Naive B cell (primary cell): ENCODE measurements at regions not wholly inside any gene's neighbourhood (a gene's known extent, or its start where the extent isn't known, plus 50 kb on each side); places are given as distances from the start of the nearest gene placed in this dataset.
A peak's percentile ranks its signal among the peaks of the same experiment; 100 is the strongest.

Experiments
- ATAC-seq, 2 donors: fragments of 150-1000 bp; cut with Tn5 transposase; 2 replicates each; pipeline ENCODE4 v1.10.0; 2021; ENCODE audit warnings: low read depth in 2 of 2, mild to moderate bottlenecking in 2 of 2, moderate library complexity in 2 of 2
- DNase-seq: peaks from one replicate; pipeline ENCODE4 v3.0.0; 2022
- H3K27ac Mint-ChIP-seq, 6 donors: one replicate each; pipeline ENCODE4 v1.8.0; 2020 to 2022; ENCODE audit warnings: mild to moderate bottlenecking in 6 of 6, mixed read lengths in 6 of 6, moderate library complexity in 5 of 6, inconsistent platforms in 2 of 6
- H3K27me3 Mint-ChIP-seq, 3 donors: one replicate each; pipeline ENCODE4 v1.8.0; 2021 to 2022; ENCODE audit warnings: mixed read lengths in 3 of 3, mild to moderate bottlenecking in 1 of 3
- H3K36me3 Mint-ChIP-seq, 2 donors: one replicate each; pipeline ENCODE4 v1.8.0; 2020 to 2022; ENCODE audit warnings: mixed read lengths in 2 of 2, inconsistent platforms in 1 of 2, mild to moderate bottlenecking in 1 of 2
- H3K4me1 Mint-ChIP-seq, 3 donors: one replicate each; pipeline ENCODE4 v1.8.0; 2020 to 2022; ENCODE audit warnings: mixed read lengths in 3 of 3, inconsistent platforms in 1 of 3, mild to moderate bottlenecking in 1 of 3, moderate library complexity in 1 of 3
- H3K4me3 Mint-ChIP-seq, 8 donors: one replicate each; pipeline ENCODE4 v1.8.0; 2020 to 2022; ENCODE audit warnings: mild to moderate bottlenecking in 8 of 8, mixed read lengths in 8 of 8, moderate library complexity in 8 of 8, inconsistent platforms in 2 of 8
- H3K9me3 Mint-ChIP-seq, 7 donors: one replicate each; pipeline ENCODE4 v1.8.0; 2020 to 2022; ENCODE audit warnings: mixed read lengths in 7 of 7, mild to moderate bottlenecking in 5 of 7, inconsistent platforms in 2 of 7, moderate library complexity in 1 of 7

- Mint-ChIP-seq H3K27ac (no peak overlapping the region), H3K4me1 (peaks cover 0 to 7% (median 5%) of the 10 kb centered on the region in 3 donors), H3K9me3 (peaks cover 0 to 6% (median 3%) of the 10 kb centered on the region in 7 donors), H3K4me3 (no peak overlapping the region), H3K36me3 (no peaks in the 10 kb centered on the region), H3K27me3 (peaks cover 72 to 88% (median 84%) of the 10 kb centered on the region in 3 donors)
- DNase-seq = no peak
- ATAC-seq = peak; percentile 41 to 49
These were observed 108.2 kb upstream of the PROK2 start for GRCh38 chr3:71893122-71893521.

DNA sequence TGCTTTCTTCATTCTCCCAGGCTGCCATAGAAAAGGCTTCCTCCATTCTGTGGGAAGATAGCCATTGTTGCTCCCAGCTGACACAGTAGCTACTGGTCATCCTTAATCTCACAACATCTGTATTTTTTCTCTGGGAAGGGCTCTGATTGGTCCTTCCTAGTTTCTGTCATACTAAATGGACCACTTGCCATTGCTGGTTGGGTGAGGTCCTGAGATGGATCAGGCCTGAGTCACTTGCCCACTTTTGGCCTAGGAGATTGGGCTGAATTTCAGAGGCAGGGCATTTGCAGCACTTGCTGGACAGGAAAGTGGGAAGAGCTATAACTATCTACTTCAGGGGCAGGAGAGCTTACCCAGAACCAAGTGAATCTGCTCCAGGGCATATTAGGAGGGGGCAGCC, 106.5 kb upstream of the PROK2 start:
- Mint-ChIP-seq H3K9me3 (peaks cover 0 to 6% (median 3%) of the 10 kb centered on the region in 7 donors), H3K27me3 (peaks cover 72 to 86% (median 84%) of the 10 kb centered on the region in 3 donors), H3K36me3 (no peaks in the 10 kb centered on the region), H3K27ac (peak overlapping the region in 1 of 6 donors; percentile 5), H3K4me3 (no peak overlapping the region), H3K4me1 (peaks cover 0 to 7% (median 5%) of the 10 kb centered on the region in 3 donors)
- ATAC-seq = no peak
- DNase-seq = no peak

GRCh38 chr3:71890356-71890931, 105.5 kb upstream of the PROK2 start:
- no peak overlapping the region for H3K27ac Mint-ChIP-seq
- H3K27me3 Mint-ChIP-seq = peaks cover 63 to 87% (median 84%) of the 10 kb centered on the region in 3 donors
- DNase-seq = no peak
- H3K4me3 Mint-ChIP-seq = no peak overlapping the region
- ATAC-seq = no peak
- peaks cover 0 to 2% (median under 1%) of the 10 kb centered on the region in 7 donors for H3K9me3 Mint-ChIP-seq
- no peaks in the 10 kb centered on the region for H3K36me3 Mint-ChIP-seq
- peaks cover 0 to 7% (median 5%) of the 10 kb centered on the region in 3 donors for H3K4me1 Mint-ChIP-seq

GRCh38 chr3:71887256-71887655, 102.3 kb upstream of the PROK2 start:
- Mint-ChIP-seq H3K27me3 (peaks cover 65 to 88% (median 84%) of the 10 kb centered on the region in 3 donors), H3K4me1 (no peaks in the 10 kb centered on the region), H3K27ac (no peak overlapping the region), H3K4me3 (no peak overlapping the region), H3K36me3 (no peaks in the 10 kb centered on the region), H3K9me3 (no peaks in the 10 kb centered on the region)
- DNase-seq = no peak
- no peak for ATAC-seq

GRCh38 chr3:71885006-71885405, 100.1 kb upstream of the PROK2 start:
- DNase-seq (no peak), ATAC-seq (no peak)
- Mint-ChIP-seq H3K27ac (no peak overlapping the region), H3K9me3 (no peaks in the 10 kb centered on the region), H3K27me3 (peaks cover 69 to 93% (median 92%) of the 10 kb centered on the region in 3 donors), H3K4me3 (no peak overlapping the region), H3K36me3 (no peaks in the 10 kb centered on the region), H3K4me1 (no peaks in the 10 kb centered on the region)

DNA sequence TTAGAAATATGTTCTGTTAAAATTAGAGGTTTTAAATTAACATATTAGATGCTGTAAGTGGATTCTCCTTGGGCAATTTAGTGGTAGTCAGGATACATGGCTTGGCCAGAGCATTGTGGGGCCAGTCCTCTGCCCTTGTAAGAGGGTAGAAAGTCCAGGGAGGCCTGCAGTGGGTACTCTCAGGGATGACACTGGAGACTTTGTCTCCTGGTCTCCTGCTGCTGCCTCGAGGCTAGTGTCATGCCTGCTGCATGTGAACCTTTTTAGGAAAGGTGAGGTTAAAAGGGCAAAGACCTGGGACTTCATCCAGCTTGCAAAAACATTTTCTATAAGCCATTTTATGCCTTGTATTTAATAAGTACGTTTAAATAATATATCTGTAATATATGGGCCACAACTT, 96.8 kb upstream of the PROK2 start:
- H3K36me3 Mint-ChIP-seq = no peaks in the 10 kb centered on the region
- DNase-seq (no peak), ATAC-seq (no peak)
- H3K27me3 Mint-ChIP-seq = peaks cover 59 to 91% (median 90%) of the 10 kb centered on the region in 3 donors
- H3K4me1 Mint-ChIP-seq = no peaks in the 10 kb centered on the region
- no peak overlapping the region for H3K4me3 Mint-ChIP-seq
- H3K9me3 Mint-ChIP-seq = no peaks in the 10 kb centered on the region
- H3K27ac Mint-ChIP-seq = no peak overlapping the region

- Mint-ChIP-seq H3K4me3 (no peak overlapping the region), H3K27ac (no peak overlapping the region)
These were observed 96.1 kb upstream of the PROK2 start for GRCh38 chr3:71881041-71881440.

DNA sequence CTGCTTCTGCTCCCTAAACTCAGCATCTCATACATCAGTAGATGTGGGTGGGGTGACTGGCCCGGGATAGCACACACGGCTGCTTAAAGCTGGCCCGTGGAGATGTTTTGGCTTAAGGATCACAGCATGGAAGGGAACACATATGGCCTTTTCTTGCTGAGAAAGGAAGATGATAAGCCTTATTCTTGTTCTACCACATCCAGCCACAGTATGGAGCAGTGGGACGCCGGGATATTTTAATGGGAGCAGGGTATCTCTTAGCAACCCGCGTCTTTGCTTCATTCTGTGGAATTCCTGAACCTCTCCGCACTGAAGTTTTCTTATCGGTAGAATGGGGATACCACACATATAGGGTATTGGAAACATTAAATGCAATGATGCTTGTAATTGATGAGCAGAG, 94.1 kb upstream of the PROK2 start:
- Mint-ChIP-seq H3K9me3 (no peaks in the 10 kb centered on the region), H3K4me3 (no peak overlapping the region), H3K27me3 (peaks cover 58 to 83% (median 81%) of the 10 kb centered on the region in 3 donors), H3K27ac (no peak overlapping the region), H3K4me1 (peaks cover 4 to 9% (median 5%) of the 10 kb centered on the region in 3 donors), H3K36me3 (no peaks in the 10 kb centered on the region)
- ATAC-seq = no peak
- DNase-seq = no peak

More at GRCh38 chr3:71881041-71881440, 96.1 kb upstream of the PROK2 start:
- DNase-seq = no peak
- no peaks in the 10 kb centered on the region for H3K36me3 Mint-ChIP-seq
- no peaks in the 10 kb centered on the region for H3K9me3 Mint-ChIP-seq
- H3K27me3 Mint-ChIP-seq = peaks cover 59 to 89% (median 89%) of the 10 kb centered on the region in 3 donors
- H3K4me1 Mint-ChIP-seq = no peaks in the 10 kb centered on the region
- ATAC-seq = no peak

- DNase-seq (no peak), ATAC-seq (no peak)
- Mint-ChIP-seq H3K4me1 (peaks cover 4 to 9% (median 5%) of the 10 kb centered on the region in 3 donors), H3K4me3 (peak overlapping the region in 1 of 8 donors; percentile 71), H3K36me3 (no peaks in the 10 kb centered on the region), H3K27me3 (peaks cover 37 to 65% (median 65%) of the 10 kb centered on the region in 3 donors), H3K27ac (no peak overlapping the region), H3K9me3 (no peaks in the 10 kb centered on the region)
These were observed 91.5 kb upstream of the PROK2 start for GRCh38 chr3:71876135-71877105.

GRCh38 chr3:71875461-71875947, 90.6 kb upstream of the PROK2 start:
- Mint-ChIP-seq H3K4me3 (peak overlapping the region in 1 of 8 donors; percentile 18), H3K27ac (no peak overlapping the region), H3K9me3 (no peaks in the 10 kb centered on the region), H3K4me1 (peaks cover 4 to 9% (median 5%) of the 10 kb centered on the region in 3 donors), H3K36me3 (no peaks in the 10 kb centered on the region), H3K27me3 (peaks cover 29 to 56% (median 56%) of the 10 kb centered on the region in 3 donors)
- ATAC-seq (peak; percentile 98), DNase-seq (peak; percentile 79)

GRCh38 chr3:71874618-71875017, 89.7 kb upstream of the PROK2 start:
- ATAC-seq = no peak
- Mint-ChIP-seq H3K4me3 (no peak overlapping the region), H3K27ac (no peak overlapping the region), H3K9me3 (no peaks in the 10 kb centered on the region), H3K36me3 (no peaks in the 10 kb centered on the region), H3K4me1 (peaks cover 4 to 9% (median 5%) of the 10 kb centered on the region in 3 donors), H3K27me3 (peaks cover 24 to 49% (median 47%) of the 10 kb centered on the region in 3 donors)
- DNase-seq = no peak

DNA sequence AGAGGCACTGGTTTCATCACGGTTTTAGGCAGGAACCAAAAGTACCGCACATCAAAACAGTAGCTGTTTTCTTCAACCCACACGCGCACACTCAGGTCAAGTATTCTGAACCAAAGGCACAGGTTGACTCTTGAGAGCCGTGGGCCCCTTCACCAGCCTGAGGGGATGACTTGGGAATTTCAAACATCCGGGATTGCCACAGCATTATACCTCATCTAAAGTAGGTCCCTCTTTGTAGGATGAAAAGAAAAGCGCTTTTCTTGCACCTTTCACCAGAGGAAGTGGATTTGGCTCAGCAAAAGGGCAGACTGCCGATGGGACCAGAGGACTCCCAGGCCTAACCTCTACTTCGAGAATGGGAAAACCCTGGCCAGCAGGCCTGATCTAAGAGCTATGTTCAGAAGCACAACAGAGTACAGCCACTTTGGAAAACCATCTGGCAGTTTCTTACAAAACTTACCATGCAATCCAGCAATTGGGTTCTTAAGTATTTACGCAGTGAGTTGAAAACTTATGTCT, 88.2 kb upstream of the PROK2 start:
- Mint-ChIP-seq H3K9me3 (peaks cover 0 to 3% (median 2%) of the 10 kb centered on the region in 7 donors), H3K36me3 (no peaks in the 10 kb centered on the region), H3K4me3 (peak overlapping the region in 1 of 8 donors; percentile 32), H3K27me3 (peaks cover 21 to 40% (median 32%) of the 10 kb centered on the region in 3 donors), H3K4me1 (peaks cover 4 to 9% (median 5%) of the 10 kb centered on the region in 3 donors), H3K27ac (no peak overlapping the region)
- DNase-seq = no peak
- no peak for ATAC-seq

DNA sequence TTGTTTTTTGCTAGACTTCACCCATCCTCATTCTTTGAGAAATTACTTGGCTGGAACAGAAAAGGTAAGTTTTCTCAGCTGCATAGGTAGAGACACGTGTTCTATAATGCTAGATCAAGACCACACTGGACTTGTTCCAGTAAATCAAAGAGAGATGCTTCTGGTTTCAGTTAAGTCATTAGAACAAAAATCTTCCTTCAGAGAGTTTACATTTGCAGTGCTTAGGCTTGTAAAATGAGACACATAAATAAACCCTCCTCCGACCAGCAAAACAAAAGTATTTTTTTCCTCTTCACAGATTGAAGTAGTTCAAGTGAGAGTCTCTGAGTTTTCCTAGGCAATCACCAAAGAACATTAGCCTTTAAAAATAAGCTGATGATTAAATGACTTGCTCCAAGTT, 87.3 kb upstream of the PROK2 start:
- Mint-ChIP-seq H3K4me1 (peaks cover 4 to 9% (median 5%) of the 10 kb centered on the region in 3 donors), H3K4me3 (no peak overlapping the region)

More for the DNA sequence above, 87.3 kb upstream of the PROK2 start:
- Mint-ChIP-seq H3K36me3 (peaks cover 0 to 8% of the 10 kb centered on the region in 2 donors), H3K27ac (no peak overlapping the region), H3K27me3 (peaks cover 19 to 34% (median 34%) of the 10 kb centered on the region in 3 donors), H3K9me3 (peaks cover 1 to 11% (median 3%) of the 10 kb centered on the region in 7 donors)
- no peak for ATAC-seq
- no peak for DNase-seq
